Keratinocyte (primary cell): ENCODE measurements at regions not wholly inside any gene's neighbourhood (a gene's known extent, or its start where the extent isn't known, plus 50 kb on each side); places are given as distances from the start of the nearest gene placed in this dataset.

Experiments used
- DNase-seq: peaks from one replicate; pipeline ENCODE4 v3.0.0-alpha.2; 2011; ENCODE audit warnings: low read depth, missing footprints, low spot score
- FAIRE-seq: peaks from 2 replicates; lab custom pipeline; 2011; peaks lifted over from hg19 to GRCh38; lab: Jason Lieb, UNC
- H2AFZ ChIP-seq: 2 replicates; pipeline ENCODE4 v1.6.0; 2012; ENCODE audit warnings: low read length, control low read depth, inconsistent platforms; ENCODE audit not compliant: control insufficient read depth
- H3K27ac ChIP-seq: 2 replicates; pipeline ENCODE4 v1.5.1; 2011; ENCODE audit warnings: low read length; ENCODE audit not compliant: control insufficient read depth, insufficient read depth
- H3K27me3 ChIP-seq: 3 replicates; pipeline ENCODE4 v1.6.0; 2011; ENCODE audit warnings: low read length; ENCODE audit not compliant: control insufficient read depth, insufficient read depth; ENCODE audit errors: extremely low read depth
- H3K36me3 ChIP-seq, 2 experiments: 2 replicates in 1 of 2; 3 replicates in 1 of 2; pipeline ENCODE4 v1.5.1; 2011; ENCODE audit warnings: low read length in 2 of 2, mild to moderate bottlenecking in 1 of 2; ENCODE audit not compliant: control insufficient read depth in 2 of 2, insufficient read depth in 2 of 2; ENCODE audit errors: extremely low read depth in 1 of 2
- H3K4me1 ChIP-seq: 3 replicates; pipeline ENCODE4 v1.5.1; 2011; ENCODE audit warnings: low read length; ENCODE audit not compliant: control insufficient read depth, insufficient read depth; ENCODE audit errors: extremely low read depth
- H3K4me2 ChIP-seq: 3 replicates; pipeline ENCODE4 v1.6.0; 2011; ENCODE audit warnings: low read depth, low read length; ENCODE audit not compliant: control insufficient read depth, insufficient read depth; ENCODE audit errors: extremely low read depth
- H3K4me3 ChIP-seq, 3 experiments: fragments of 200-600 bp in 1 of 3; sonication (generic) in 1 of 3; 2 replicates in 2 of 3; 3 replicates in 1 of 3; pipeline ENCODE4 v1.5.1; 2011 to 2016; ENCODE audit warnings: low read length in 3 of 3, mild to moderate bottlenecking in 3 of 3, control low read depth in 2 of 3, inconsistent platforms in 1 of 3, low read depth in 1 of 3, mixed read lengths in 1 of 3, mixed run types in 1 of 3, moderate library complexity in 1 of 3; ENCODE audit not compliant: control insufficient read depth in 2 of 3, insufficient read depth in 2 of 3; ENCODE audit errors: extremely low read depth in 1 of 3
- H3K79me2 ChIP-seq: 2 replicates; pipeline ENCODE4 v1.6.0; 2012; ENCODE audit warnings: low read length; ENCODE audit not compliant: control insufficient read depth, insufficient read depth
- H3K9ac ChIP-seq: 3 replicates; pipeline ENCODE4 v1.6.0; 2011; ENCODE audit warnings: low read length; ENCODE audit not compliant: control insufficient read depth, insufficient read depth; ENCODE audit errors: extremely low read depth
- H3K9me1 ChIP-seq: 3 replicates; pipeline ENCODE4 v1.6.0; 2011; ENCODE audit warnings: low read length; ENCODE audit not compliant: control insufficient read depth, insufficient read depth; ENCODE audit errors: extremely low read depth
- H3K9me3 ChIP-seq: 2 replicates; pipeline ENCODE4 v1.5.1; 2012; ENCODE audit warnings: low read depth, low read length; ENCODE audit not compliant: control insufficient read depth
- H4K20me1 ChIP-seq: 3 replicates; pipeline ENCODE4 v1.6.0; 2011; ENCODE audit warnings: low read length; ENCODE audit not compliant: control insufficient read depth, insufficient read depth; ENCODE audit errors: extremely low read depth
- CTCF ChIP-seq, 3 experiments: IDR thresholded peaks in 1 of 3; conservative IDR thresholded peaks in 1 of 3; optimal IDR thresholded peaks in 1 of 3; 2 replicates in 2 of 3; 3 replicates in 1 of 3; pipeline versions ENCODE3 to v1.5.1; 2011; ENCODE audit warnings: low read length in 3 of 3, mild to moderate bottlenecking in 3 of 3, moderate library complexity in 2 of 3, control low read depth in 1 of 3, inconsistent platforms in 1 of 3; ENCODE audit not compliant: insufficient read depth in 2 of 3; ENCODE audit errors: extremely low read depth in 1 of 3
- EZH2 ChIP-seq: IDR thresholded peaks from one replicate; pipeline ENCODE4 v1.6.1; 2012; ENCODE audit warnings: inconsistent platforms, mild to moderate bottlenecking, low read length, moderate library complexity
- dilution Hi-C: fragments of 300-500 bp; cut with MboI; formaldehyde crosslinking; loops from one replicate; pipeline ENCODE4 v1.7.0; 2020; ENCODE audit warnings: low sequenced_read_pairs; ENCODE audit not compliant: extremely low pct_ligation_motif_present

GRCh38 chr3:194939949-194940770, 254.5 kb downstream of the FAM43A start:
- DNase-seq = no peak
- H4K20me1 ChIP-seq = no peaks in the 10 kb centered on the region
- no peaks in the 10 kb centered on the region for H3K79me2 ChIP-seq
- no peaks in the 10 kb centered on the region for H3K4me1 ChIP-seq
- H2AFZ ChIP-seq = no peak overlapping the region
- no peaks in the 10 kb centered on the region for H3K9me3 ChIP-seq
- no peaks in the 10 kb centered on the region for H3K36me3 ChIP-seq
- no peak for FAIRE-seq
- H3K4me2 ChIP-seq = no peak overlapping the region
- TF ChIP-seq CTCF (optimal IDR thresholded peaks at IDR 0.05 in 1 of 3, IDR thresholded peaks at IDR 0.05 in 1 of 3, conservative IDR thresholded peaks at IDR 0.05 in 1 of 3; ENCODE audit: extremely low read depth in 1 of 3, insufficient read depth in 2 of 3, low read length in 3 of 3) (no peak), EZH2 (no peak)
- no peak overlapping the region for H3K9ac ChIP-seq
- H3K4me3 ChIP-seq = no peak overlapping the region
- no peaks in the 10 kb centered on the region for H3K9me1 ChIP-seq
- H3K27ac ChIP-seq = no peak overlapping the region
- H3K27me3 ChIP-seq = peaks cover 8% of the 10 kb centered on the region
- dilution Hi-C loops = no loop called here

- Histone ChIP-seq H3K4me2 (no peak overlapping the region), H3K9me3 (no peaks in the 10 kb centered on the region), H3K27me3 (peaks cover 8% of the 10 kb centered on the region), H3K4me3 (no peak overlapping the region), H3K9ac (no peak overlapping the region), H2AFZ (no peak overlapping the region), H3K9me1 (no peaks in the 10 kb centered on the region), H3K4me1 (no peaks in the 10 kb centered on the region), H4K20me1 (no peaks in the 10 kb centered on the region), H3K36me3 (no peaks in the 10 kb centered on the region), H3K27ac (no peak overlapping the region), H3K79me2 (no peaks in the 10 kb centered on the region)
- DNase-seq (no peak), FAIRE-seq (no peak)
- TF ChIP-seq EZH2 = no peak
- TF ChIP-seq CTCF (optimal IDR thresholded peaks at IDR 0.05 in 1 of 3, IDR thresholded peaks at IDR 0.05 in 1 of 3, conservative IDR thresholded peaks at IDR 0.05 in 1 of 3; ENCODE audit: extremely low read depth in 1 of 3, insufficient read depth in 2 of 3, low read length in 3 of 3) = no peak
- dilution Hi-C loops = no loop called here
Observed at GRCh38 chr3:194941360-194941955, 255.8 kb downstream of the FAM43A start.
